HepG2 (cell line): ENCODE measurements at regions not wholly inside any gene's neighbourhood (a gene's known extent, or its start where the extent isn't known, plus 50 kb on each side); places are given as distances from the start of the nearest gene placed in this dataset.

Source experiments
- FOXK2 ChIP-seq: fragments of 450-650 bp; IDR thresholded peaks from 2 replicates; pipeline ENCODE4 v1.6.1; 2016
- MYNN ChIP-seq: sonication (generic); formaldehyde crosslinking; IDR thresholded peaks from 2 replicates; pipeline ENCODE4 v1.4.0; 2020; ENCODE audit warnings: mild to moderate bottlenecking, low read depth, missing genetic modification reagents
- SAP130 ChIP-seq: IDR thresholded peaks from 2 replicates; pipeline ENCODE4 v1.6.1; 2016; ENCODE audit warnings: low read depth
- ZFP62 ChIP-seq: sonication (generic); formaldehyde crosslinking; IDR thresholded peaks from 2 replicates; pipeline ENCODE4 v1.4.0; 2020; ENCODE audit warnings: missing genetic modification reagents
- ZNF549 ChIP-seq: sonication (generic); formaldehyde crosslinking; IDR thresholded peaks from 2 replicates; pipeline ENCODE4 v1.5.0; 2020; ENCODE audit warnings: missing genetic modification reagents
- TF ChIP-seq, protein P1 (sequence below): sonication (generic); formaldehyde crosslinking; IDR thresholded peaks from 2 replicates; pipeline ENCODE4 v1.4.0; 2020; ENCODE audit warnings: missing genetic modification reagents, borderline replicate concordance
- TF ChIP-seq, protein P2 (sequence below): sonication (generic); formaldehyde crosslinking; conservative IDR thresholded peaks from 2 replicates; pipeline ENCODE4 v1.8.1; 2023; ENCODE audit warnings: missing genetic modification reagents
- TF ChIP-seq, protein P3 (sequence below): IDR thresholded peaks from 2 replicates; pipeline ENCODE4 v1.6.1; 2016; ENCODE audit warnings: low read depth, borderline replicate concordance
- TF ChIP-seq, protein P4 (sequence below): IDR thresholded peaks from 2 replicates; pipeline ENCODE4 v1.6.1; 2018; ENCODE audit warnings: missing genetic modification reagents
- TF ChIP-seq, protein P5 (sequence below): IDR thresholded peaks from 2 replicates; pipeline ENCODE4 v1.6.1; 2016; ENCODE audit warnings: control low read depth

DNA sequence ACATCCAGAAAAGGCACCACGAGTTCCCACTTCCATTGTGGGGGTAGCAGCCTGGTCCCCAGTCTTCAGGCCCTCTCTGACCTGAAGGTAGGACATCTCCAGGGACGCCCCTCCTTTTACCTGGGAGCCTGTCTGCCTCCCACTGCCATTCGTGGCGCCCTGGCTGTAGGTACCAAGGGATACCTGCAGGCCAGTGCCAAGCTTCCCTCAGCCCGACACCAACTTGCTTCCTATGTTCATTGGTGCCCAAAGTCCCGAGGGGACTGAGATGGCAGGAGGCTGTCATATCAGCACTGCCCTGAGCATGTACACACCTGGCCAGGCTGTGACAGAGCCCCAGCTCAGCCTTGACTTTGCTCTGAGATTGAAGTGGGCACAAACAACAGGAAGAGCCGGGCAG, 137.3 kb upstream of the CNTN3 start (continued):
- TF ChIP-seq, protein P1, sequence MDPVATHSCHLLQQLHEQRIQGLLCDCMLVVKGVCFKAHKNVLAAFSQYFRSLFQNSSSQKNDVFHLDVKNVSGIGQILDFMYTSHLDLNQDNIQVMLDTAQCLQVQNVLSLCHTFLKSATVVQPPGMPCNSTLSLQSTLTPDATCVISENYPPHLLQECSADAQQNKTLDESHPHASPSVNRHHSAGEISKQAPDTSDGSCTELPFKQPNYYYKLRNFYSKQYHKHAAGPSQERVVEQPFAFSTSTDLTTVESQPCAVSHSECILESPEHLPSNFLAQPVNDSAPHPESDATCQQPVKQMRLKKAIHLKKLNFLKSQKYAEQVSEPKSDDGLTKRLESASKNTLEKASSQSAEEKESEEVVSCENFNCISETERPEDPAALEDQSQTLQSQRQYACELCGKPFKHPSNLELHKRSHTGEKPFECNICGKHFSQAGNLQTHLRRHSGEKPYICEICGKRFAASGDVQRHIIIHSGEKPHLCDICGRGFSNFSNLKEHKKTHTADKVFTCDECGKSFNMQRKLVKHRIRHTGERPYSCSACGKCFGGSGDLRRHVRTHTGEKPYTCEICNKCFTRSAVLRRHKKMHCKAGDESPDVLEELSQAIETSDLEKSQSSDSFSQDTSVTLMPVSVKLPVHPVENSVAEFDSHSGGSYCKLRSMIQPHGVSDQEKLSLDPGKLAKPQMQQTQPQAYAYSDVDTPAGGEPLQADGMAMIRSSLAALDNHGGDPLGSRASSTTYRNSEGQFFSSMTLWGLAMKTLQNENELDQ = no peak
- TF ChIP-seq, protein P2, sequence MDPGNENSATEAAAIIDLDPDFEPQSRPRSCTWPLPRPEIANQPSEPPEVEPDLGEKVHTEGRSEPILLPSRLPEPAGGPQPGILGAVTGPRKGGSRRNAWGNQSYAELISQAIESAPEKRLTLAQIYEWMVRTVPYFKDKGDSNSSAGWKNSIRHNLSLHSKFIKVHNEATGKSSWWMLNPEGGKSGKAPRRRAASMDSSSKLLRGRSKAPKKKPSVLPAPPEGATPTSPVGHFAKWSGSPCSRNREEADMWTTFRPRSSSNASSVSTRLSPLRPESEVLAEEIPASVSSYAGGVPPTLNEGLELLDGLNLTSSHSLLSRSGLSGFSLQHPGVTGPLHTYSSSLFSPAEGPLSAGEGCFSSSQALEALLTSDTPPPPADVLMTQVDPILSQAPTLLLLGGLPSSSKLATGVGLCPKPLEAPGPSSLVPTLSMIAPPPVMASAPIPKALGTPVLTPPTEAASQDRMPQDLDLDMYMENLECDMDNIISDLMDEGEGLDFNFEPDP = no peak
- TF ChIP-seq FOXK2 (no peak), SAP130 (CRISPR knock-in tag) (no peak), MYNN (CRISPR knock-in tag) (no peak), ZFP62 (CRISPR knock-in tag) (no peak), ZNF549 (CRISPR knock-in tag) (no peak)
- TF ChIP-seq, protein P3, sequence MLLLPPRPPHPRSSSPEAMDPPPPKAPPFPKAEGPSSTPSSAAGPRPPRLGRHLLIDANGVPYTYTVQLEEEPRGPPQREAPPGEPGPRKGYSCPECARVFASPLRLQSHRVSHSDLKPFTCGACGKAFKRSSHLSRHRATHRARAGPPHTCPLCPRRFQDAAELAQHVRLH (CRISPR knock-in tag) = no peak
- TF ChIP-seq, protein P4, sequence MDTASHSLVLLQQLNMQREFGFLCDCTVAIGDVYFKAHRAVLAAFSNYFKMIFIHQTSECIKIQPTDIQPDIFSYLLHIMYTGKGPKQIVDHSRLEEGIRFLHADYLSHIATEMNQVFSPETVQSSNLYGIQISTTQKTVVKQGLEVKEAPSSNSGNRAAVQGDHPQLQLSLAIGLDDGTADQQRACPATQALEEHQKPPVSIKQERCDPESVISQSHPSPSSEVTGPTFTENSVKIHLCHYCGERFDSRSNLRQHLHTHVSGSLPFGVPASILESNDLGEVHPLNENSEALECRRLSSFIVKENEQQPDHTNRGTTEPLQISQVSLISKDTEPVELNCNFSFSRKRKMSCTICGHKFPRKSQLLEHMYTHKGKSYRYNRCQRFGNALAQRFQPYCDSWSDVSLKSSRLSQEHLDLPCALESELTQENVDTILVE = no peak
- TF ChIP-seq, protein P5, sequence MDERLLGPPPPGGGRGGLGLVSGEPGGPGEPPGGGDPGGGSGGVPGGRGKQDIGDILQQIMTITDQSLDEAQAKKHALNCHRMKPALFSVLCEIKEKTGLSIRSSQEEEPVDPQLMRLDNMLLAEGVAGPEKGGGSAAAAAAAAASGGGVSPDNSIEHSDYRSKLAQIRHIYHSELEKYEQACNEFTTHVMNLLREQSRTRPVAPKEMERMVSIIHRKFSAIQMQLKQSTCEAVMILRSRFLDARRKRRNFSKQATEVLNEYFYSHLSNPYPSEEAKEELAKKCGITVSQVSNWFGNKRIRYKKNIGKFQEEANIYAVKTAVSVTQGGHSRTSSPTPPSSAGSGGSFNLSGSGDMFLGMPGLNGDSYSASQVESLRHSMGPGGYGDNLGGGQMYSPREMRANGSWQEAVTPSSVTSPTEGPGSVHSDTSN (CRISPR knock-in tag) = no peak
